Effector memory CD4-positive, alpha-beta T cell (primary cell): ENCODE measurements at regions not wholly inside any gene's neighbourhood (a gene's known extent, or its start where the extent isn't known, plus 50 kb on each side); places are given as distances from the start of the nearest gene placed in this dataset.

Experiments
- DNase-seq, 3 donors: peaks; one replicate each; pipeline ENCODE4 v3.0.0-alpha.2; 2020
- H3K27ac ChIP-seq: 2 replicates; pipeline ENCODE4 v1.7.0; 2013; ENCODE audit warnings: mild to moderate bottlenecking, low read length, moderate library complexity; ENCODE audit not compliant: insufficient read depth, poor library complexity, severe bottlenecking
- H3K27me3 ChIP-seq: replicated peaks from 2 replicates; pipeline ENCODE4 v1.7.0; 2013; ENCODE audit warnings: mild to moderate bottlenecking, low read length; ENCODE audit not compliant: insufficient read depth, control insufficient read depth, poor library complexity, severe bottlenecking
- H3K36me3 ChIP-seq: 2 replicates; pipeline ENCODE4 v1.7.0; 2013; ENCODE audit warnings: mild to moderate bottlenecking, low read length, moderate library complexity; ENCODE audit not compliant: control insufficient read depth, insufficient read depth
- H3K4me1 ChIP-seq: 2 replicates; pipeline ENCODE4 v1.7.0; 2013; ENCODE audit warnings: low read length, mild to moderate bottlenecking; ENCODE audit not compliant: control insufficient read depth, insufficient read depth, poor library complexity, severe bottlenecking
- H3K4me3 ChIP-seq: 2 replicates; pipeline ENCODE4 v1.7.0; 2013; ENCODE audit warnings: low read length, low read depth, mild to moderate bottlenecking; ENCODE audit not compliant: insufficient read depth, poor library complexity, severe bottlenecking
- H3K9me3 ChIP-seq: 2 replicates; pipeline ENCODE4 v1.7.0; 2013; ENCODE audit warnings: mild to moderate bottlenecking, low read length, moderate library complexity; ENCODE audit not compliant: control insufficient read depth

DNA sequence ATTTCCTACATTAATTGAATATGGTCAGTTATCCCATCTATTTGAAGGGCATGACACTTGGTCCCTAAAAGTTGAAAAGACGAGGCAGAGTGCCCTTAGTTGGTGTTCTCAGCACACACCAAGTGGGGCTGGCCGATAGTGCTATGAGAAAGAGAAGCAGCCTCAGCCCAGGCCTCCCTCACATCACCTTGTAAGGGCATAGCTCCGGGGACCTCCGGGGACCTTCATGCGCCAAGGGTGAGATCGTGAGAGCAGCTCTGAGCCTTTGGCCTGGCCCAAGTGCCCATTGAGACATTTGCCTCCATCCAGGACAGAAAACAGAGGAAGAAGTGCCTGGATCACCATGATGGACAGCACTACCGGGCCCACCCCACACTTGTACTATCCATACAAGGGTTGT is 244.3 kb upstream of the COPS8 start:
- no peak for DNase-seq
- no peak overlapping the region for H3K27ac ChIP-seq
- H3K4me3 ChIP-seq = no peak overlapping the region
- H3K36me3 ChIP-seq = no peaks in the 10 kb centered on the region
- no peaks in the 10 kb centered on the region for H3K27me3 ChIP-seq
- H3K4me1 ChIP-seq = no peaks in the 10 kb centered on the region
- H3K9me3 ChIP-seq = no peaks in the 10 kb centered on the region

DNA sequence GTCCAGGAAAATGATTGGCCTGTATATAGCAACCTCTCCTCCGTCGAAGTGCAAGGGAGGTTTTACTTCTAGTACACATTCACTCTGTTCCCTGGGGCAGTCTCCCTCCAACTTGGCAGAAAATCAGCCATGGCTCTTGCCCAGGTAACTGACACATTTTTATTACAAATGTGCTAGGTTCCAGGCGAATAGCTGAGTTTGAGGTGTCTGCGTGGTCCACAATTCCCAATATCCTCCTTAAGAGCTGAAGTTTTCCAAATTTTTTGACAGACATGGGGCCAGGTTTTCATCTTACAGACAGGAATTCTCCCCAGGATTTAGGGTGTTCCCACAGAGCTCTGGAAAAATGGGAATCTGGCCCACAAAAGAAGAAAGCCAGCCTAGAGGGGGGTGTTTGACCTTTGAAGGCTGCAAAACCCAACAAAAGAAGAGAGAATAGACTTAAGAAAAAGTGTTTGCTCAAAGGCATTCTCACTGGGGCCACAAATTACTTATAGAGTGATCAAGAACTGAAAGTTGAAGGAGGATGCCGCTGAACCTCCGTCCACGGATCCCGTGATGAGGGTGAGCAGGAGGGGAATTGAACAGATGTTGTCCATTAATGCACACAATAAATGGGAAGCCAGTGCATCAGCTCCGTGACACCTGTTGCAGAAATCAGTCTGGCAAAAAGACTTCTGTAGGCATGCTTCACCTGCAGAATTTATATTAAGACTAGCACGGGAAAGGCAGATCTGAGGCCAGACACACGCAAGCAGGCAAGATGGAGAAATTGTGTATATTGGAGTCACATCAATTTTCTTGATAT is 242.3 kb upstream of the COPS8 start:
- Histone ChIP-seq H3K36me3 (no peaks in the 10 kb centered on the region), H3K27ac (no peak overlapping the region), H3K4me1 (no peaks in the 10 kb centered on the region), H3K9me3 (no peaks in the 10 kb centered on the region), H3K27me3 (no peaks in the 10 kb centered on the region), H3K4me3 (no peak overlapping the region)
- no peak for DNase-seq

DNA sequence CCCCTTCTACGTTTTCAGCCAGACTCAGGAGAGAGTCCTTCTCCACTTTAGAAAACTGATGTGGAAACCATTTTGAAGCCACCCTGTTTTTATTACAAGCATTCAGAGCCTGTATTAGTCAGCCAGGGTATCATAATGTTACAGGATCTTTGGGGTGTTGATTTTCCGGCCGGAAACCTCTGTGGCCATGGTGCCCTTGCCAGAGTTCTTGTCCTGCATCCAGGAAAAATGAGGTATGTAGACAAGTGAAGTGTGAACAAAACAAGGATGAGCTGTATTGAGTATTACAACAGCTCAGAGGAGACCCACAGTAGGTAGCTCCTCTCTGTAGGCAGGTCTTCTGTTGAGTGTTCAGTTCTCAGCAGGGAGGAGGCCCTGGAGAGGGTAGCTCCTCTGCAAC is 241.0 kb upstream of the COPS8 start:
- Histone ChIP-seq H3K9me3 (no peaks in the 10 kb centered on the region), H3K27ac (no peak overlapping the region), H3K36me3 (no peaks in the 10 kb centered on the region), H3K4me1 (no peaks in the 10 kb centered on the region), H3K4me3 (no peak overlapping the region), H3K27me3 (no peaks in the 10 kb centered on the region)
- no peak for DNase-seq

DNA sequence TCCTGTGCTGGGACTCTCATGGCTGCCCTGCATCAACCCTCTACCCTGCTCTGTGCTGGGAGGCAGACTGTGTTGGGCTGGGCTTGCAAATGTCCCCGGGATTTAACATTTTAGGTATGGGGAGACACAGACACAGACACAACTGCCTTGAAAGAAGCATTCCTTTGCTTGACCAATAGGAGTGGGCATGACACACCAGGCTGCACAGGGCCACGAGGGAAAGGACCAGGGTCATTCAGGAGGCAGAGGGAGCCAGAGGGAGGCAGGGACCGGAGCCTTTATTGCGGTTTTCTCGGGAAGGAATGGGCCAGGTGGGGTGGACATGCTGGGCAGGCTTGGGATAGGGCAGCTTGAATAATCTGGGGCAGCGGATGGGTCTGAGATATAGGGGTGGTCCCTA is 238.7 kb upstream of the COPS8 start:
- Histone ChIP-seq H3K9me3 (no peaks in the 10 kb centered on the region), H3K4me3 (no peak overlapping the region), H3K4me1 (no peaks in the 10 kb centered on the region), H3K36me3 (no peaks in the 10 kb centered on the region), H3K27me3 (no peaks in the 10 kb centered on the region), H3K27ac (no peak overlapping the region)
- DNase-seq = no peak

DNA sequence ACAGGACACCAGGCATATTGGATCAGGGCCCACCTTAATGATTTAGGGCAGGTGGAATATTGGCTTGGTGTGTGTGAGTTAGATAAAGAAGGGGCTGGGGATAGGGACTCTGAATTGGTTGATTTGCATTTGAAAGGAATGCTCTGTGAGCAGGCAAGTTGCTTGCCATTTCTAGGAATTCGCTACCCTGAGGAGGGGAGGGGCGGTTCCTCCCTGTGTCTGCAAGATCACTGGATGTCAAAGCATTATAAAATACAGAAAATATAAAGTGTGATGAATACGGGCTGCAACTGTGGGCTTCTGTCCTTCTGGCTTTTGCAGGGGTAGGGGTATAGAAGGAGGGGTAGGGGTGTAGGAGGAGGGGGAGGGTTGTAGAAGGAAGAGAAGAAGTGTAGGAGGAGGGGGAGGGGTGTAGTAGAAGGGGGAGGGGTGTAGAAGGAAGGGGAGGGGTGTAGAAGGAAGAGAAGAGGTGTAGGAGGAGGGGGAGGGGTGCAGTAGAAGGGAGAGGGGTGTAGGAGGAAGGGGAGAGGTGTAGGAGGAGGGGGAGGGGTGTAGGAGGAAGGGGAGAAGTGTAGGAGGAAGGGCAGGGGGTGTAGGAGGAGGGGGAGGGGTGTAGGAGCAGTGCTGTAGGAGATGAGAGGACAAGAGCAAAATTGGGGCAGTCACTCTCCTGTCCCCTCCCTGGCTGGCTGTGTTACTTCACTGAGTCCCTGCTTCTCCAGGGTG is 238.0 kb upstream of the COPS8 start:
- H3K27me3 ChIP-seq = no peaks in the 10 kb centered on the region
- H3K27ac ChIP-seq = no peak overlapping the region
- DNase-seq = no peak

DNA sequence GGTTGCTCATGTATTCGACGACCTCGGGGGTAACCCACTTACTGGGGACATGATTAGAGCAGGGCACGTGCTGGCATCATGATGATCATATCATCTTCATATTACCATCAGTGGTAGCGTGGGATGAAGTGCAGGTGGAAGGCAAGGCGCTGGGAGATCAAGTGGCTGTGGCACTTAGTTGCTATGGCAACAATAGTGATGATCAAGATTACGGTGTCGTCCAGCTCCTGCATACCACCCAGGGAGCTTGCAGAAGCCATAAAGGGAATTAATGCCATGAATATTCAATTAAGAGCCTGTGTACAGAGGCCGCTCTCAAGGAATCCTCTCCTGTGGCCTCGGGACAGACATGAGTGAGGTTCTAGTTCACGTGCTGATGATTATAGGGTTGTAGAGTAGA is 237.2 kb upstream of the COPS8 start:
- no peaks in the 10 kb centered on the region for H3K27me3 ChIP-seq
- no peaks in the 10 kb centered on the region for H3K9me3 ChIP-seq
- no peak overlapping the region for H3K4me3 ChIP-seq
- H3K27ac ChIP-seq = no peak overlapping the region
- no peak for DNase-seq
- no peaks in the 10 kb centered on the region for H3K4me1 ChIP-seq
- H3K36me3 ChIP-seq = no peaks in the 10 kb centered on the region

More for the DNA sequence above, 238.0 kb upstream of the COPS8 start:
- no peaks in the 10 kb centered on the region for H3K4me1 ChIP-seq
- H3K4me3 ChIP-seq = no peak overlapping the region
- H3K36me3 ChIP-seq = no peaks in the 10 kb centered on the region
- no peaks in the 10 kb centered on the region for H3K9me3 ChIP-seq

DNA sequence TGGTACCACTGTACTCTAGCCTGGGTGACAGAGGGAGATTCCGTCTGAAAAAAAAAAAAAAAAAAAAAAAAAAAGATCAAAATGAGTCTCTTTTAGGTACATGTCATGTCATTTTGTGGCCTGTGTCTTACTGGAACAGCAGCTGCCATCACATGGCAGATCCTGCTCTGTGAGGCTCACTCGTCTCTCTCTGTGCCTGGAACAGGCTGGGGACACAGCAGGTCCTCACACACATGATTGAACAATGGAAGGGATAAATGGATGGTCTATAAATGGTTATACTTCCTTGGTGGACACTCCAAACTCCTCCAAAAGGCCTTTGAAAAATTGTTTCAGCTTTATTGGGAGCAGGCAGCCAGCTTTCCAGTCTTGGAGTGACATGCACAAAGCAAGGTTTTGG is 236.2 kb upstream of the COPS8 start:
- Histone ChIP-seq H3K27me3 (no peaks in the 10 kb centered on the region), H3K4me1 (no peaks in the 10 kb centered on the region), H3K27ac (no peak overlapping the region), H3K9me3 (no peaks in the 10 kb centered on the region), H3K36me3 (no peaks in the 10 kb centered on the region), H3K4me3 (no peak overlapping the region)
- no peak for DNase-seq

DNA sequence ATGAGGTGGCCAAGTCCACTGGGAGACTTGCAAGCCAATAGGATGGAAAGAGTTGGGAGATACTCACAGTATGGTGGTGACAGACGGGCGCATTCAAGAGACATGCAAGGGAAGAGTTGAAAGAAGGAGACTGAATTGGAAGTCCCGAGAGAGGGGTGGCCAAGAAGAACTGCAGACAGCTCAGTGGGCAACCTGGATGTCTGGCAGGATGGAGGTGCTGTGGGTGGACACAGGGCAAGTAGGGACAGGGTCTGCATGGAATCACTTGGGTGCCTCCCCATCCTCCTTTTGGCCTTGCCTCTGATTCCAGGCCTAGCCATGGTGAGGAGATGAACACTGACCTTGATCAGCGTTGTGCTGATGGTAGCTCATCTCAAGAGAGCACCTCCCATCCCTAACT is 235.7 kb upstream of the COPS8 start:
- Histone ChIP-seq H3K27me3 (no peaks in the 10 kb centered on the region), H3K4me3 (no peak overlapping the region)

DNA sequence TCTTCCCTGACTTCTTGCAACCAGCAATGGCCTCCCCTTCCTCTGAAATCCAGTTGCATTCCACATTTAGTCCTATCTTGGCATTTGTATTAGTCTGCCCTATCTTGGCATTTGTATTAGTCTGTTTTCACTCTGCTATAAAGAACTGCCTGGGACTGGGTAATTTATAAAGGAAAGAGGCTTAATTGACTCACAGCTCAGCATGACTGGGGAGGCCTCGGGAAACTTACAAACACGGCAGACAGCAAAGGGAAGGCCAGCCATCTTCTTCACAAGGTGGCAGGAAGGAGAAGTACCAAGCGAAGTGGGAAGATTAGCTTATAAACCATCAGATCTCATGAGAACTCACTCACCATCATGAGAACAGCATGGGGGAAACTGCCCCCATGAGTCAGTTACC is 234.5 kb upstream of the COPS8 start:
- Histone ChIP-seq H3K27ac (no peak overlapping the region), H3K27me3 (no peaks in the 10 kb centered on the region), H3K4me3 (no peak overlapping the region), H3K36me3 (no peaks in the 10 kb centered on the region), H3K4me1 (no peaks in the 10 kb centered on the region), H3K9me3 (no peaks in the 10 kb centered on the region)
- no peak for DNase-seq

More for the DNA sequence above, 235.7 kb upstream of the COPS8 start:
- Histone ChIP-seq H3K9me3 (no peaks in the 10 kb centered on the region), H3K36me3 (no peaks in the 10 kb centered on the region), H3K27ac (no peak overlapping the region), H3K4me1 (no peaks in the 10 kb centered on the region)
- DNase-seq = no peak
